GM12873 (cell line): ENCODE measurements at regions not wholly inside any gene's neighbourhood (a gene's known extent, or its start where the extent isn't known, plus 50 kb on each side); places are given as distances from the start of the nearest gene placed in this dataset.

Experiments used
- CTCF ChIP-seq: IDR thresholded peaks from 2 replicates; pipeline ENCODE4 v1.5.1; 2012; ENCODE audit warnings: low read depth, mild to moderate bottlenecking, moderate library complexity, low read length, control low read depth; ENCODE audit not compliant: insufficient read depth; ENCODE audit errors: missing control alignments

GRCh38 chr2:128690869-128691268, 372.2 kb upstream of the HS6ST1 start:
- TF ChIP-seq CTCF: no peak

- TF ChIP-seq CTCF: no peak
Observed at GRCh38 chr2:128691526-128691925, 372.9 kb upstream of the HS6ST1 start.

- no peak for TF ChIP-seq CTCF
Observed at GRCh38 chr2:128692895-128693742, 374.5 kb upstream of the HS6ST1 start.

- no peak for TF ChIP-seq CTCF
Observed at GRCh38 chr2:128693743-128694029, 375.0 kb upstream of the HS6ST1 start.

- TF ChIP-seq CTCF: no peak
Observed at GRCh38 chr2:128695646-128696220, 377.1 kb upstream of the HS6ST1 start.

GRCh38 chr2:128696421-128696820, 377.8 kb upstream of the HS6ST1 start:
- no peak for TF ChIP-seq CTCF

- TF ChIP-seq CTCF: no peak
Observed at GRCh38 chr2:128701418-128701817, 382.8 kb upstream of the HS6ST1 start.
